SK-N-SH treated with all-trans-retinoic acid at 6 μM for 48 hours (cell line): ENCODE measurements at regions not wholly inside any gene's neighbourhood (a gene's known extent, or its start where the extent isn't known, plus 50 kb on each side); places are given as distances from the start of the nearest gene placed in this dataset.
A peak's percentile ranks its signal among the peaks of the same experiment; 100 is the strongest.

Source experiments
- ATAC-seq: fragments of 200-7000 bp; cut with Tn5 transposase; 3 replicates; pipeline ENCODE4 v1.9.1; 2020; ENCODE audit warnings: mild to moderate bottlenecking, moderate library complexity
- ARNTL ChIP-seq: fragments of 450-650 bp; formaldehyde crosslinking; IDR thresholded peaks from 2 replicates; pipeline ENCODE4 v1.5.0; 2020; ENCODE audit warnings: low read depth, mild to moderate bottlenecking, moderate library complexity, borderline replicate concordance
- BACH2 ChIP-seq: fragments of 250-450 bp; sonication (Bioruptor Pico); IDR thresholded peaks from 2 replicates; pipeline ENCODE4 v1.9.0; 2021; ENCODE audit warnings: mild to moderate bottlenecking, borderline replicate concordance
- CREB5 ChIP-seq: fragments of 250-450 bp; sonication (Bioruptor Pico); IDR thresholded peaks from 2 replicates; pipeline ENCODE4 v1.5.1; 2020; ENCODE audit warnings: low read depth, mild to moderate bottlenecking, moderate library complexity
- CSDC2 ChIP-seq: fragments of 250-450 bp; sonication (Bioruptor Pico); IDR thresholded peaks from 2 replicates; pipeline ENCODE4 v1.5.0; 2020; ENCODE audit warnings: mild to moderate bottlenecking, moderate library complexity
- CSRNP3 ChIP-seq: fragments of 250-450 bp; sonication (Bioruptor Pico); IDR thresholded peaks from 2 replicates; pipeline ENCODE4 v1.5.1; 2021; ENCODE audit warnings: mild to moderate bottlenecking, moderate library complexity
- ESRRG ChIP-seq: fragments of 250-450 bp; sonication (Bioruptor Pico); IDR thresholded peaks from 2 replicates; pipeline ENCODE4 v1.6.1; 2021; ENCODE audit warnings: mild to moderate bottlenecking
- GLIS3 ChIP-seq: fragments of 250-450 bp; sonication (Bioruptor Pico); IDR thresholded peaks from 2 replicates; pipeline ENCODE4 v1.5.0; 2020; ENCODE audit warnings: mild to moderate bottlenecking, moderate library complexity
- ISL1 ChIP-seq: fragments of 250-450 bp; sonication (Bioruptor Pico); IDR thresholded peaks from 2 replicates; pipeline ENCODE4 v2.1.2; 2022; ENCODE audit warnings: mild to moderate bottlenecking, moderate library complexity
- OSR1 ChIP-seq: fragments of 250-450 bp; sonication (Bioruptor Pico); IDR thresholded peaks from 2 replicates; pipeline ENCODE4 v1.8.0; 2022; ENCODE audit warnings: moderate library complexity, mild to moderate bottlenecking, inconsistent platforms
- PATZ1 ChIP-seq: fragments of 250-450 bp; sonication (Bioruptor Pico); IDR thresholded peaks from 2 replicates; pipeline ENCODE4 v1.8.0; 2020; ENCODE audit warnings: mild to moderate bottlenecking, moderate library complexity, borderline replicate concordance
- POU6F1 ChIP-seq: fragments of 250-450 bp; sonication (Bioruptor Pico); IDR thresholded peaks from 2 replicates; pipeline ENCODE4 v1.8.0; 2021; ENCODE audit warnings: low read depth, mild to moderate bottlenecking, moderate library complexity, borderline replicate concordance
- PPARA ChIP-seq: fragments of 250-450 bp; sonication (Bioruptor Pico); IDR thresholded peaks from 2 replicates; pipeline ENCODE4 v1.5.0; 2020; ENCODE audit warnings: mild to moderate bottlenecking, borderline replicate concordance
- RARB ChIP-seq: fragments of 250-450 bp; sonication (Bioruptor Pico); IDR thresholded peaks from 2 replicates; pipeline ENCODE4 v1.8.0; 2021; ENCODE audit warnings: mild to moderate bottlenecking, moderate library complexity
- SNAI2 ChIP-seq: fragments of 250-450 bp; sonication (Bioruptor Pico); IDR thresholded peaks from 2 replicates; pipeline ENCODE4 v1.5.0; 2020; ENCODE audit warnings: mild to moderate bottlenecking, moderate library complexity
- TCF4 ChIP-seq: fragments of 250-450 bp; sonication (Bioruptor Pico); IDR thresholded peaks from 2 replicates; pipeline ENCODE4 v1.8.0; 2021; ENCODE audit warnings: mild to moderate bottlenecking, moderate library complexity, borderline replicate concordance
- TOX ChIP-seq: fragments of 250-450 bp; sonication (Bioruptor Pico); IDR thresholded peaks from 2 replicates; pipeline ENCODE4 v1.8.0; 2021; ENCODE audit warnings: mild to moderate bottlenecking, moderate library complexity, borderline replicate concordance
- TSHZ2 ChIP-seq: fragments of 250-450 bp; sonication (Bioruptor Pico); IDR thresholded peaks from 2 replicates; pipeline ENCODE4 v1.5.0; 2020; ENCODE audit warnings: mild to moderate bottlenecking, moderate library complexity
- ZC3H10 ChIP-seq: fragments of 250-450 bp; sonication (Bioruptor Pico); IDR thresholded peaks from 2 replicates; pipeline ENCODE4 v1.5.1; 2021; ENCODE audit warnings: mild to moderate bottlenecking, moderate library complexity
- ZFP3 ChIP-seq: fragments of 250-450 bp; sonication (Bioruptor Pico); IDR thresholded peaks from 2 replicates; pipeline ENCODE4 v1.5.0; 2020; ENCODE audit warnings: mild to moderate bottlenecking, moderate library complexity
- ZFP30 ChIP-seq: fragments of 450-650 bp; formaldehyde crosslinking; IDR thresholded peaks from 2 replicates; pipeline ENCODE4 v1.5.0; 2022; ENCODE audit warnings: mild to moderate bottlenecking, moderate library complexity
- ZNF565 ChIP-seq: fragments of 450-650 bp; formaldehyde crosslinking; conservative IDR thresholded peaks from 2 replicates; pipeline ENCODE4 v1.5.0; 2020; ENCODE audit warnings: low read depth, mild to moderate bottlenecking, moderate library complexity
- ZNF70 ChIP-seq: fragments of 450-650 bp; formaldehyde crosslinking; IDR thresholded peaks from 2 replicates; pipeline ENCODE4 v1.5.0; 2020; ENCODE audit warnings: mild to moderate bottlenecking, moderate library complexity
- ZNF8 ChIP-seq: fragments of 450-650 bp; formaldehyde crosslinking; IDR thresholded peaks from 2 replicates; pipeline ENCODE4 v1.5.0; 2020; ENCODE audit warnings: mild to moderate bottlenecking, moderate library complexity

GRCh38 chr12:42683266-42683665, 93.7 kb upstream of the PRICKLE1 start (continued):
- no peak for TF ChIP-seq CREB5

- no peak for TF ChIP-seq RARB (CRISPR knock-in tag)
- TF ChIP-seq PATZ1 = no peak
- no peak for TF ChIP-seq BACH2 (CRISPR knock-in tag)
- TF ChIP-seq CSDC2 = no peak
- no peak for TF ChIP-seq ZNF70
- TF ChIP-seq ZFP3 (CRISPR knock-in tag) = no peak
- no peak for TF ChIP-seq ZNF565 (CRISPR knock-in tag)
- no peak for TF ChIP-seq OSR1 (CRISPR knock-in tag)
- no peak for TF ChIP-seq SNAI2 (CRISPR knock-in tag)
- TF ChIP-seq CSRNP3 (CRISPR knock-in tag) = no peak
- no peak for TF ChIP-seq ZFP30 (CRISPR knock-in tag)
- peak; percentile 76 for TF ChIP-seq CREB5
- TF ChIP-seq TSHZ2 = 0 out of 2 replicates have a peak, but pooled peaks have one; percentile 56
- TF ChIP-seq TCF4 (CRISPR knock-in tag) = peak; percentile 81
- no peak for TF ChIP-seq POU6F1
- TF ChIP-seq PPARA = no peak
- no peak for TF ChIP-seq ZC3H10 (CRISPR knock-in tag)
- no peak for TF ChIP-seq GLIS3 (CRISPR knock-in tag)
- peak; percentile 91 for TF ChIP-seq ISL1
- TF ChIP-seq ZNF8 (CRISPR knock-in tag) = no peak
- TF ChIP-seq ESRRG = peak; percentile 74; the same call in 1 of the 2 replicates
- no peak for TF ChIP-seq TOX (CRISPR knock-in tag)
- no peak for TF ChIP-seq ARNTL (CRISPR knock-in tag)
- ATAC-seq = no peak
These were observed 89.9 kb upstream of the PRICKLE1 start for GRCh38 chr12:42679466-42679865.

GRCh38 chr12:42677461-42677860, 87.9 kb upstream of the PRICKLE1 start:
- no peak for TF ChIP-seq ZNF8 (CRISPR knock-in tag)
- TF ChIP-seq ZC3H10 (CRISPR knock-in tag) = no peak
- TF ChIP-seq PATZ1 = no peak
- no peak for TF ChIP-seq BACH2 (CRISPR knock-in tag)
- TF ChIP-seq ZFP30 (CRISPR knock-in tag) = no peak
- no peak for ATAC-seq
